ENCODE measurements at regions not wholly inside any gene's neighbourhood (a gene's known extent, or its start where the extent isn't known, plus 50 kb on each side); places are given as distances from the start of the nearest gene placed in this dataset.
A peak's percentile ranks its signal among the peaks of the same experiment; 100 is the strongest.

DNA sequence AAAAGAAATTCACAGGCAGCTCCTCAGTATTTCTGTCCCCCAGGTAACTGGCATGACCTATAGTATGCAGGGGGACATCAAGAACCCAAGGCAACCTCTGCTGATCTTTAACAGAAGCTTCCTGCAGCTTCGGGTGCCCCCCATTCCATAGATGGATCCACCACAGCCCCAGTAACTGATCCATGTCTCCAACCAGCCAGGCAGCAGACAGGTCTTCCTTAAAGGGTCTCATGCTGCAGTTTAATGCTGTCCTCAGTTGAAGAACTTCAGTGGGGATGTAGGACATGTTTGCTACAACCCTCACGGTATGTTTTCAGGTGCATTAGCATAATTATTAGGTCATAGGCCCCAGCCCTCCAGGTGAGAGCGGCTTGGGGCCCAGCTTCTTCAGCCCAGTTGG lies 90.9 kb upstream of the OLIG2 start:
- intact Hi-C loops (cut with DNase I; ENCODE audit: low total_unique reads), result no loop called here
- 85 to 90% (median 87%) methylated on average over 2 to 3 of the region's 3 CpGs for WGBS, 5 donors

DNA sequence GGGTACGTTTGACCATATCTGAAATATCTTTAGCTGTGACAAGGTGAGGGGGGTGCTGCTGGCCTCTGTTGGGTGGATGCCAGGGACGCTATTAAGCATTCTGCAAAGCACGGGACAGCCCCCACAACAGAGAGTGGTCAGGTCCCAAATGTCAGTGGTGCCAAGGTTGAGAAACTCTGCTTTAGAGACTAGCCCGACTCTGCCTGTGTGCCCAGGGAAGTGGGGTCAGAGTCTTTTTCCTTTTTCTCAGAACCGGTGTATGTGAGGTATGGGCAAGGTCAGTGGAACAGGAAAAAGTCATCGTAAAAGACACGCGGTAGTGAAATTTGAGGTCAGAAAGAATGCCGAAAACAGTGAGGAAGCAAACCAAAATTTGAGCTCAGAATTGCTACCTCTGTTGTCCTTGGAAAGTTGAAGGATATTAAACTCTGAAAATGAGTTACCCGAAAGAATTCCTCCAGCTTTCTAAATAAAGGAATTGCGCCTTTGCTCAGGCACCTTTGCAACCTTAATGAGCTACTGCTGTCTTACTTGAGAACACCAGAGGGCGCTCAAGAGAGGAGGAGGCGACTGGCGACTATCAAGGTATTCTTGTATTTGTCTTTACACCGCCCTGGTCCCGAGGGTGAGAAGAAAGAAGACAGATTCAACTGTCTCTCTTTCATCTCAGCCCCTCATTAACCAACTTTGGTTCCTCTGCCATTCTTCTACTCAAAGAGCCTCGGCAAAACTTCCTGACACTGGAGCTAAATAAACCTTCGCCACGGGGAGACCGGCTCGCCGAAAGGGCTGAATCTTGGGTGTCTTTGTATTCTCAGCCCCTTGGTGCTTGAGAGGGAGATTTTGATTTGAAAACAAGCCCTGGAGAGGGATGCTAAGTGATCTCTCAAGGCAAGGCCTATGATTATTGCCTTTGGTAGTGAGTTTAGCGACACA lies 85.4 kb upstream of the OLIG2 start:
- Histone ChIP-seq H3K4me3 (no peak overlapping the region), H3K27ac (no peak overlapping the region), H3K27me3 (replicated peaks in 1 of 7) (peaks cover 0 to 17% (median 0%) of the 10 kb centered on the region in 7 donors), H3K9me3 (no peaks in the 10 kb centered on the region), H3K4me1 (peaks cover 0 to 11% (median 0%) of the 10 kb centered on the region in 6 donors), H3K36me3 (no peaks in the 10 kb centered on the region)
- intact Hi-C loops (cut with DNase I; ENCODE audit: low total_unique reads), result loop anchor here (5.0 kb wide), 2 partner anchors 187 to 257 kb away; no protein-coding TSS in a partner anchor
- no peak for DNase-seq
- TF ChIP-seq POLR2A (IDR thresholded peaks at IDR 0.05), result no peak
- TF ChIP-seq, protein P1, sequence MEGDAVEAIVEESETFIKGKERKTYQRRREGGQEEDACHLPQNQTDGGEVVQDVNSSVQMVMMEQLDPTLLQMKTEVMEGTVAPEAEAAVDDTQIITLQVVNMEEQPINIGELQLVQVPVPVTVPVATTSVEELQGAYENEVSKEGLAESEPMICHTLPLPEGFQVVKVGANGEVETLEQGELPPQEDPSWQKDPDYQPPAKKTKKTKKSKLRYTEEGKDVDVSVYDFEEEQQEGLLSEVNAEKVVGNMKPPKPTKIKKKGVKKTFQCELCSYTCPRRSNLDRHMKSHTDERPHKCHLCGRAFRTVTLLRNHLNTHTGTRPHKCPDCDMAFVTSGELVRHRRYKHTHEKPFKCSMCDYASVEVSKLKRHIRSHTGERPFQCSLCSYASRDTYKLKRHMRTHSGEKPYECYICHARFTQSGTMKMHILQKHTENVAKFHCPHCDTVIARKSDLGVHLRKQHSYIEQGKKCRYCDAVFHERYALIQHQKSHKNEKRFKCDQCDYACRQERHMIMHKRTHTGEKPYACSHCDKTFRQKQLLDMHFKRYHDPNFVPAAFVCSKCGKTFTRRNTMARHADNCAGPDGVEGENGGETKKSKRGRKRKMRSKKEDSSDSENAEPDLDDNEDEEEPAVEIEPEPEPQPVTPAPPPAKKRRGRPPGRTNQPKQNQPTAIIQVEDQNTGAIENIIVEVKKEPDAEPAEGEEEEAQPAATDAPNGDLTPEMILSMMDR (IDR thresholded peaks at IDR 0.05 in 8 of 11, conservative IDR thresholded peaks at IDR 0.05 in 3 of 11), result peak; percentile 38 to 88 (median 71)
- WGBS, 5 donors, result 44 to 54% (median 50%) methylated on average over 23 of the region's 23 CpGs

More for the DNA sequence above, 90.9 kb upstream of the OLIG2 start:
- H3K36me3 ChIP-seq, result no peaks in the 10 kb centered on the region
- DNase-seq, result no peak
- TF ChIP-seq POLR2A (IDR thresholded peaks at IDR 0.05) (no peak), POLR2AphosphoS5 (IDR thresholded peaks at IDR 0.05) (no peak)
- TF ChIP-seq, protein P1 (IDR thresholded peaks at IDR 0.05 in 8 of 11, conservative IDR thresholded peaks at IDR 0.05 in 3 of 11), result no peak
- peaks cover 0 to under 1% (median 0%) of the 10 kb centered on the region in 7 donors for H3K27me3 ChIP-seq (replicated peaks in 1 of 7)
- no peak overlapping the region for H3K4me3 ChIP-seq
- no peak overlapping the region for H3K27ac ChIP-seq
- H3K9me3 ChIP-seq, result no peaks in the 10 kb centered on the region
- H3K4me1 ChIP-seq, result peaks cover 0 to 36% (median 16%) of the 10 kb centered on the region in 6 donors

DNA sequence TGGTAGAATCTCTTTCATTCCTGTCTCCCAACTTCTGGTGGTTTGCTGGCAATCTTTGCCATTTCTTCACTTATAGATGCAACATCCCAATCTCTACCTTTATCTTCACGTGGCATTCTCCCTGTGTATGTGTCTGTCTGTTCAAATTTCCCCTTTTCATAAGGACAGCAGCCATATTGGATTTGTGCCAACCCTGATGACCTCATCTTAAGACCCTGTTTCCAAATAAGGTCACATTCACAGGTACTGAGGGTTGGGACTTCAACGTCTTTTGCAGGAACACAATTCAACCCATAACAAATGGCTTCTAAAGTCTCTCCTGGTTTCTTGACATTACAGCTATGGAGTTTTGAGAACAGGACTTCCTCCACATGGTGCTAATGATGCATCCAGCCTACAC lies 84.5 kb upstream of the OLIG2 start:
- WGBS, 5 donors, result 61 to 86% (median 84%) methylated on average over 2 of the region's 2 CpGs
- intact Hi-C loops (cut with DNase I; ENCODE audit: low total_unique reads), result loop anchor here (5.0 kb wide), 2 partner anchors 186 to 256 kb away; no protein-coding TSS in a partner anchor
- H3K27ac ChIP-seq, result no peak overlapping the region
- H3K4me3 ChIP-seq, result no peak overlapping the region
- no peak for TF ChIP-seq POLR2A (IDR thresholded peaks at IDR 0.05)
- no peak for TF ChIP-seq POLR2AphosphoS5 (IDR thresholded peaks at IDR 0.05)
- TF ChIP-seq, protein P1 (IDR thresholded peaks at IDR 0.05 in 8 of 11, conservative IDR thresholded peaks at IDR 0.05 in 3 of 11), result no peak
- H3K4me1 ChIP-seq, result peaks cover 0 to 11% (median 0%) of the 10 kb centered on the region in 6 donors
- DNase-seq, result no peak
- no peaks in the 10 kb centered on the region for H3K36me3 ChIP-seq
- H3K27me3 ChIP-seq (replicated peaks in 1 of 7), result peaks cover 0 to 17% (median 0%) of the 10 kb centered on the region in 7 donors
- no peaks in the 10 kb centered on the region for H3K9me3 ChIP-seq

DNA sequence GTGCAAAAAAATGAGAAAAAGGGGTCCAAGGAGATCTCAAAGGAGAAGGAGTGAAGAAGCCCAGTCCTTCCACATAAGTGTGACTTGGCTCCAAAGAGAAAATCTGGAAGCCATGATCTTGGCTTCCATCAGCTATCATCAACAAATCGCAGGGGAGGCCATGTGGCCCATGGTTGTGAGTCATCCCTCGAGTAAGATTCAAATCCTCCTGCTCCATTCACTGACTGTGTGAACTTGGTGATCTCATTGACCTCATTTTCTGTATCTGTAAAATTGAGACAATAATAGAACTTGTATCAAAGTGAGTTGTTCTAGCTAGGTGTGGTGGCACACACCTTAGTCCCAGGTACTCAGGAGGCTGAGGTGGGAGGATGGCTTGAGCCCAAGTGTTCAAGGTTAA lies 79.1 kb upstream of the OLIG2 start:
- Histone ChIP-seq H3K27ac (no peak overlapping the region), H3K9me3 (no peaks in the 10 kb centered on the region), H3K4me3 (no peak overlapping the region), H3K27me3 (replicated peaks in 1 of 7) (peaks cover 0 to 8% (median 0%) of the 10 kb centered on the region in 7 donors), H3K4me1 (no peaks in the 10 kb centered on the region), H3K36me3 (no peaks in the 10 kb centered on the region)
- intact Hi-C loops (cut with DNase I; ENCODE audit: low total_unique reads), result no loop called here
- DNase-seq, result no peak
- WGBS, 5 donors, result 76 to 96% (median 77%) methylated on average over 2 of the region's 2 CpGs
- no peak for TF ChIP-seq POLR2AphosphoS5 (IDR thresholded peaks at IDR 0.05)

Data from spleen (tissue), 11 donors.